CD4-positive, alpha-beta T cell treated with Interferon alpha-2 for 1 hour (primary cell): ENCODE measurements at regions not wholly inside any gene's neighbourhood (a gene's known extent, or its start where the extent isn't known, plus 50 kb on each side); places are given as distances from the start of the nearest gene placed in this dataset.

Experiments
- DNase-seq, 2 donors: peaks; one replicate each; pipeline ENCODE4 v3.0.0-alpha.2; 2020 to 2022

- DNase-seq = no peak
Observed at GRCh38 chr20:10924644-10925201, 250.9 kb upstream of the JAG1 start.

DNA sequence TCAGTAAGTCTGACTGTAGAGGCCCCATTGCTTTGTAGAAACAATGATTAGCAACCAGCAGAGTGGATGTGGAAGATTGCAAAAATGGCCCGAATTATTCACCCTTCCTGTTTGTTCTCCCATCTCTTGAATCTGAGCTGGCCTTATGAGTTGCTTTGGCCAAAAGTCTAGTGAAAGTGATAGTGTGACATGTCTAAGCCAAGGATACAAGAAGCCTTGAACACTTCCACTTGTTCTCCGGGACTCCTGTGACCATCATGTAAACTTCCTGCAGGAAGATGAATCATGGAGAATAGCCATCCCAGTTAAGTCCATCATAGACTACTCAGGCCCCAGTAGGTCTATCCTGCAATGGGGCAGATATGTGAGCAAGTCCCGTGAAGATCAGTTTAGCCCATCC, 252.0 kb upstream of the JAG1 start:
- DNase-seq = no peak

GRCh38 chr20:10927011-10927583, 253.3 kb upstream of the JAG1 start:
- DNase-seq = no peak

DNA sequence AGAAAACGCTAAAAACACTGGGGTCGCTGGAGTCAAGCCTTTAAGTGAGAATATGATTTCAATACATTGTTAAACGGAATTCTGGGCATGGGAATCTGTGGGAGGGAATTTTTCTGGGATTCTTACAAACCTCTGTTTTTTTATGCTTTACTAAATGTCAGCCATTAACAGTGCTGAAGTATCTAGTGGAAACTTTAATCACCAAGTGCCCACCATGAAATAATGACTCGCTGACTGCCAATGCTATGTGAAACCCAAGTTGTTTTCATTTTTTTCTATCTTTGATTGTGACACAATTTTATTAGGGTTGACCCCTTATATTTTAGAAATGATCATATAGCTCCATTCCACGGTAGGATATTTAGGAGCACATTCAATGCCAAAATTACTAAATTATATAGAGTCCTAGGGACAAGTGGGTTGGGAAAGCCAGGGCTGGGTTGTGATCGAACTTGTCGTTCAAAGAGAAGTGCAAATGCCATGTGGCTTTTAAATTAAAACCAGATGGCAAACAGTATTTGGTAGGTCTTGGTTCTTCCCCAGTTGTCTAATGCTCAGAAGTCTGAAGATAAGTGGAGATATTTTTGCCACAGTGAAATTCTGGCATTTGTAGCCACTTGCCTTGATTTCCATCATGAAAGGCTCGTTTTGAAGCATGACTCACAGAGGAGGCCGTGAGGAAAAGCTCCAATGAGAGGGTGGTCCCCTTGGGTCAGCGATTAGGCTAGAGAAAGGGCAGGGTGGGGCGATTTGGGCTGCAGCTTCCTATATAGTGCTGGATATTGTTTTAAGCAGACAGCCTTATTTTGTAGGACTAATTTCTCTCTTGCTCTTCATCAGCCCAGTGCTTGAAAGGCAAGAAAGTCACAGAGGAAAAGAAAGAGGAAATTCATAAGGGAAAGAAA, 254.4 kb upstream of the JAG1 start:
- no peak for DNase-seq

GRCh38 chr20:10928841-10929421, 255.1 kb upstream of the JAG1 start:
- DNase-seq = no peak

DNA sequence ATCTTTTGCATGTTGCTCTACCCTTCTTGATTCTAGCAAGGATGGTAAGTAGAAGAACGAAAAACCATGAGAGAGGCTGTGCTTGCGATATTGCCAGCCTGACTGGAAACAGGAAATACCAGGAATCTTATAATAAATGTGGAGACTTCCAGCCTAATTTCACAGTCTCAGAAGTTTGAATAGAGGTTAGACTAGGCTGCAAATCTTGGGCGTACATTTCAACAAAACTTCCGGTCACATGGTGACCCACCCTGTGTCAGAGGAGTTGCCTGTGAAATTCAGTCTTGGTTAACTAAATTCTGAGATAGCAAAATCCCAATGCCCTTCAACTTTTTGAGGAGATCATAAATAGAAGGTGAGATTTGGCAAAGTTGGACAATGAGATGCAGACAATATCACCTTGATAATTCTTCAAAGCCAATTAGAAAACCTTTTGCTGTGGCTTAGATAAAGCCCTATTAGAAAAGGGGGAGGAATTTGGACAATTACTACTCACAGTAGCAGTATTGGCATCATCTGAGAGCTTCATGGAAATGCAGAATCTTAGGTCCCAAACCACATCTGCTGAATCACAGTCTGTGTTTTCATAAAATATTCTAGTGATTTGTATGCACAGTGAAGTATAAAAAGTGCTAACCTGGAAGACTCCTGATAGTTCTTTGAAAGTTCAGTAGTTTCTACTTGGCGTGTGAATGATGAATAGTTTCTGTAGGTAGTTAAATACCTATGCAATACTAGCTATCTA, 262.0 kb upstream of the JAG1 start:
- no peak for DNase-seq

DNA sequence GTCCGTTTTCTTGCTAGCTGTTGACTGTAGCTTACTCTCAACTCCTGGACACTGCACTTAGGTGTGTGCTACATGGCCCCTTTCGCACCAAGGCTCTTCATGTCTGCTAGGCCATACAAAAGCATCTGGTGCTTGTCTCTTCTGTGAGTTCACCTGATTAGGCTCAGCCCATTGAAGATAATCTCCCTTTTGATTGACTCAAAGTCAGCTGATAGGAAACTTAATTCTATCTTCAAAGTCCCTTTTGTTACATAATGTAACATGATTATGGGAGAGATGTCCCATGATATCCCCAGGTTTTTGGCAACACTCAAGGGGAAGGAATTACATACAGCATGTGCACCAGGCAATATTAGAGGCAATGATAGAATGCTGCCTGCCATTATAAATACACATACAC, 263.0 kb upstream of the JAG1 start:
- no peak for DNase-seq

DNA sequence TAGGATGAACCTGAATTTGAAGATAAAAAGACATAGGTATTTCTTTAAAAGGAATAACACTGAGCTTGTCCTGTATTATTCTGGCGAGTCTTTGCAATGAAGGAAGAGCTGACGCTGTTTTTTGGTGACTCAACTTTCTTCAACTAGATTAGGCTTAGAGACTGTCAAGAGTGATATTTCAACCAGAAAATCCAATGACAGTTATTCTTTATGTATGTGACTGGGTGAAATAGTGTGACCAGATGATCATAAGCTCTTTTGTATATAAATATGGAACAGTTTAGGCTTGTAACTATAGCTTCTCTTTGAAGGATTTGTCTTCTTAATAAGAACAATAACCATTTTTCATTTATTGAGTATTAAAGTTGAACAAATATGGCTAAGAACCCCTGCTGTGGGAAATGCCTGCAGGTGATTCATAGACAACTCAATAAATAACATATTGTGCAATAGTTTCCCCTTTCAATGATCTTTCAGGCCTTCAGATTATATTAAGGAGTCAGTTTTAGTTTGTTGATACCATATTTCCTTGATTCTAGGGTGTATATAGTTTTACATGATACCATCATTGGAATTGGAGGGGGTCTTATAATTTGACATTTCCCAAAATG, 265.6 kb upstream of the JAG1 start:
- DNase-seq = no peak

GRCh38 chr20:10940941-10941340, 267.1 kb upstream of the JAG1 start:
- DNase-seq = no peak

DNA sequence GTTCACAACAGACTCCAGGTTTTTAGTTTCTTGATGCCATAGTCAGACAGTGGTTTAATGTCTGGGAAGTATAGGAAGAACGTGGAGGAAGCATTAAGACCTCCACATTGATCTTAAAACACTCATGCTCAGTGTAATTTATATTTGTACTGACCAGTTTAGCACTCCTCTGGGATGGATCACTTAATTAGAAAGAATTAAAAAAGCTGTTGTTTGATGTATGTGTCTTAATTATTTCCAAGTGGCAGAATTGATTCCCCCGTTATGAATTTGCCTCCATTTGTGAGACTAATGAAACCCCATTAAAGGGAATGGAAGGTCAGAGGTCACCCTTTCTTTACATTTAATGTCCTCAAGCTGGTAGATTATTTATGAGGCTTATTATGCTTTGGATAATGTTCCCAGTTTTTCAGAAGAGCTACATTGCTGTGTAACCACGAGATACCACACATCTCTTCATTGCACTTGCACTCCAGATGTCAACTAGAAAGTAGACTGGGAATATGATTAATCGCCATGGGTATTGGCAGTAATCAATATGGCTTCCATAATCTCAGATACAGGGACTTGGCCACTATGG, 270.0 kb upstream of the JAG1 start:
- no peak for DNase-seq

GRCh38 chr20:10946124-10946880, 272.5 kb upstream of the JAG1 start:
- DNase-seq = no peak

DNA sequence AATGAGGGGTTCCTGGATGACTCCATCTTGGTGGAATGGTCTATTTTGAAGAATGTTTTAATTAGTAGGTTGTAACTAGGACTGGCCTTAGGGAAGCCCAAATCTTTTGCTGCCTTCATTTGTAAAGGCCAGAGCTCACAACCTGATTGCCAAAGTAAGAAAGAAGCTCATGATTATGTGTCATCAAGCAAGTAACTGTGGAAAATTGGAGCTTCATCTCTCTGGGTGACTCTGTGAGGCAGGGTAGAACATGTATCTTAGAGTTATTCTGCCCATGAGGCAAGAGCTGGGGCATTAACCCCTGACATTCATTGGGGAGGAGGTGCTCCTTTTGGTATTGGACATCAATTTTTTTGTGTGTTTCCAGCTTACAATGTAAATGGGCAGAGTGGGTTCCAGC, 273.9 kb upstream of the JAG1 start:
- no peak for DNase-seq

DNA sequence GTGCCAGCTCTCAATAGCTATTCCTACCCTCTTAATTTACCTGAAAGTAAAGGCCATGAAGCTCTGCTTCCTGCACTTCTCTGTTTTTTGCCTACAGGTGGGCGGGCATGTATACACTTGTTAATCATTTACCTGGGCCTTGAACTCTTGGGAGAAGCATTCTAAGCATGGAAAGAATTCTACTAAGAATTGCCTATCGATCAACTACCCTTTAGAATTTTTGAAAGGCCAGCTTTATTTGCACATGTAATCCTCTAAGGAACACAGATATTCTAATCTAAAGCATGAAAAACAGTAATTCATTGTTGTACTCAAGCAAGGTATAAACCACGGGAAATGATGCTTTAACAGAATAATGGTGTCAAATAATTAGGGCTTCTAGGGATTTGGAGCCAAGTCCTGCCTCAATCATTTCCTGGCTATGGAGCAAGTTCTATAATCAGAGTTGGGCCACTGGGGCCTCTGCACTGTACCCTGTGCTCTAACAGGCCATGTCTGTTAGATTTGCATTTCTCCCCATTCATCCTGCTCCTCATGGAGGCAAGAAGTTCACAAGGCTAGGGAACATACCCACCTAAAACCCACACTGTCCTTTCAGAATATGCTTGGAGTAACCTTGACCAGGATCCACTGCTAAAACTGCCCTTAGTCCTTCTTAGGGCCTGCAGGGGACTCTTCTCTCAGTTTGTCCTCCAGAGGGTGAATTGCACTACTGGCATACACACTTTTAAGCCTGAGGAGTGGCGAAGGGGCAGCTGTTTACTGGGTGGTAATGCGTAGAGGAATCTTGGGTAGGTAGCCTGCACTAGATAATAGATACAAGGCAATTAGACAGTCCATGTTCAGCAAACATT, 276.4 kb upstream of the JAG1 start:
- DNase-seq = no peak

DNA sequence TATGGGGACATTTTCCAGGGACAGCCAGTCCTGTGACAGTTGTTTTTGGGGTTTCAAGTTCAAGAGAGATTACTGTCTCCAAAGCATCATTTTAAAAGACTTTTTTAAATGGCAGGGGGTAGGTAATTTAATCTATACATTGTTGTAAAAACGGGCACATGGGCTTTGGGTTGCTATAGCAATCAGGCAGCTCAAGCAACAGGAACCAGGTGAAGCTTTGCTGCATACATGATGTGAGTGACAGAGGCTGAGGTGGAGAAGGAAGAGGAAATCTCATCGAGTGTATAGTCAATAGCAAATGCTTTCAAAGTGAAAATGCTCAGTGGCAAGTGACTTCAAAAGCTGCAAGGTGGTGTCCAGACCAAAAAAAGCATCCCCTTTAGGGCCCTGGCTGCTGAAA, 277.4 kb upstream of the JAG1 start:
- DNase-seq = no peak

- no peak for DNase-seq
Observed at GRCh38 chr20:10951904-10952303, 278.1 kb upstream of the JAG1 start.

- DNase-seq = no peak
Observed at GRCh38 chr20:10953437-10953836, 279.6 kb upstream of the JAG1 start.

- DNase-seq = no peak
Observed at GRCh38 chr20:10954137-10954840, 280.5 kb upstream of the JAG1 start.

DNA sequence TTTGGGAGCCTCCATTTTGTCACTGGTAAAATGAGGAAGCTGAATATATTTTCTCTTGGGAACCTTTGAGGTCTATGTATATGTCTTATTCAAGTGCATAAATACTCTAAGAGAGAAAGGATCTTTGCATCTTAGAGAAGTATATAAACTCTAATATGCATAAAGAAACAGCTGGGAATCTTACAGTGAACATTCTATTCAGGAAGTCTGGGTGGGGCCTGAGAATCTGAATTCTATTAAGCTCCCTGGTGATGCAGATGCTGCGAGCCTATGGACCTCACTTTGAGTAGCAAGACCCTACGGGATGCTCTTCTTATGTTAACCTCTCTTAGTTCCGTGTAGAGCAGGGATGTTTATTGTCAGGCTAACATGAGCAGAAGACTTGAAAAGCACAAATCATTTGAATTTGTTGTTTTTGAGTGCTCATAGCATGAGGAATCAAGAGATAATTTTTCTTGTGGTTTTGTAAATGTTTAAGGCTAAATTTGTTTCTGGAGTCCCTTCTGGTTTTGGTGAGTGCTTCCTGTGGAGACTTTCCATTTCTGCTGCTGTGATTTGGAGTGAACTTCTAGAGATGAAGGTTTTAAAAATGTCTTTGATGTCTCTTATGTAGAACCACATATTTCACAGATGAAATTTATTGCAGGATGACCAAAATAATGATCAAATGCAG, 281.2 kb upstream of the JAG1 start:
- DNase-seq = no peak

GRCh38 chr20:10958279-10958678, 284.5 kb upstream of the JAG1 start:
- DNase-seq = no peak
